GM12874 (cell line): ENCODE measurements at regions not wholly inside any gene's neighbourhood (a gene's known extent, or its start where the extent isn't known, plus 50 kb on each side); places are given as distances from the start of the nearest gene placed in this dataset.

Source experiments
- TF ChIP-seq, protein P1 (sequence below): IDR thresholded peaks from 2 replicates; pipeline ENCODE4 v1.5.1; 2011; ENCODE audit warnings: low read depth, mild to moderate bottlenecking, control low read depth, low read length, moderate library complexity; ENCODE audit not compliant: insufficient read depth

DNA sequence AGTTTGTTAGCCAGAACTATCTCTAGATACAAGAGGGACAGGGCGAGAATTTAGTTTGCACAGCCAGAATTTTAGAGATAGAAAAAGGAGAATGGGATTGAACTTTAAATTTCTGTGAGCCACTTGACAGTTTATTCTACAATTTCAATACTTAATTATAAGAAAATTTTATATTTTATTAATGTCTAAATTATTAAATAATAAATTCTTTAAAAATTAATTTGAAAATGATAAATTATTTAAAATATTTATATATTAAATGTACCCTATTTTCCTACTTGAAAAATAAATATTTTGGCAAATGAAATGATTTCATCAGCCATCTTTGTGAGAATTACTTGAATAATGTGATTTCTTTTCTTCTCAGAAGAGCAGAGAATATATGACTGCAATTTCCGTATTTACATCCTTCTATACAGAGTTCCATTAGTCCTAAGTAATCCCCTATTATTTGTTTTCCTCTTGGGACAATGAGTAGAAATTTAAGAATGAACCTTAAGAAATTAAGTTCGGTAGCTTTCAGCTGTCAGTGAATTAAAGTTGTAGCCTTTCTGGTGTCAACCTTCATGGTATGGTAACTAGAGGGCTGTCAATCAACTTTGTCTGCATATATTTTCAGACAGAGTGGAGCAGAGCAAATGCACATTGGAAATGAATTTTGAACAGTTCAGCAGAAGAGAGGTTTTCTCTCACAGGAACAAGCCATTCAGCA is 763.9 kb downstream of the PCDH18 start:
- TF ChIP-seq, protein P1, sequence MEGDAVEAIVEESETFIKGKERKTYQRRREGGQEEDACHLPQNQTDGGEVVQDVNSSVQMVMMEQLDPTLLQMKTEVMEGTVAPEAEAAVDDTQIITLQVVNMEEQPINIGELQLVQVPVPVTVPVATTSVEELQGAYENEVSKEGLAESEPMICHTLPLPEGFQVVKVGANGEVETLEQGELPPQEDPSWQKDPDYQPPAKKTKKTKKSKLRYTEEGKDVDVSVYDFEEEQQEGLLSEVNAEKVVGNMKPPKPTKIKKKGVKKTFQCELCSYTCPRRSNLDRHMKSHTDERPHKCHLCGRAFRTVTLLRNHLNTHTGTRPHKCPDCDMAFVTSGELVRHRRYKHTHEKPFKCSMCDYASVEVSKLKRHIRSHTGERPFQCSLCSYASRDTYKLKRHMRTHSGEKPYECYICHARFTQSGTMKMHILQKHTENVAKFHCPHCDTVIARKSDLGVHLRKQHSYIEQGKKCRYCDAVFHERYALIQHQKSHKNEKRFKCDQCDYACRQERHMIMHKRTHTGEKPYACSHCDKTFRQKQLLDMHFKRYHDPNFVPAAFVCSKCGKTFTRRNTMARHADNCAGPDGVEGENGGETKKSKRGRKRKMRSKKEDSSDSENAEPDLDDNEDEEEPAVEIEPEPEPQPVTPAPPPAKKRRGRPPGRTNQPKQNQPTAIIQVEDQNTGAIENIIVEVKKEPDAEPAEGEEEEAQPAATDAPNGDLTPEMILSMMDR, result no peak

DNA sequence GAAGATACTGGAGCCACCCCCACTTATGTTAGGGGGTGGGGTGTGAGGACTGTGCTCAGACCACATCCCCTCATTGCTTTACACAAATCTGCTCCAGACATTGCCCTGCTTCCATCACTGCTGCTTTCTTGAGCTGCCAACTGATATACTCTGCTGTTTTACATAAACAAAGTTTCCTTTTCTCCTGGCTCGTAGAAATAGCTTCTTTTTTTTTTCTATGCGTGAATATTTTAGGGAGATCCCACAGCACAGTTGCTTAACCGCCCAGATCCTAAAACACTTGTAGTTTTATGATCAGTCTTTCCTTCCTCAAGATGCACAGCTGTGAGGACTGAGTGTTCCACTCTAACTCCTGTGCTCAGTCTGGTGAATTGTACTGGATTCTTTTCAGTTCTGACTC is 768.4 kb downstream of the PCDH18 start:
- TF ChIP-seq, protein P1, result no peak

DNA sequence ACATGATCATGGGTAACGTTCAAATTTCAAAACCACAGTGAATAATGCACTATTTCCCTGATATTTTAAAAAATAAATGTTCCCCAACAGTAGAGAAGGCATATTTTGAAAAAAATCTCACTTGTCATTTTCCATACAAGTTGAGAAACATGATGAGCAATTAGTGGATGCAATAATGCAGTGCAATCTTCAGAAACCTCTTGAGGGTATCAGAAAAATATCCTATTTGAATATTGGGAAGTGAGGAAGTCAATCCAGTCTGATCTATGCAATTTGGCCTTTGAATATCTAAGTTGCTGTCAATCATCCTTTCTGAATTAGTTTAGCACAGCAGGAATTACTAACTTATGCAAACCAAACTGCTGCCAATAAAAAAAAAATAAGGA is 776.8 kb downstream of the PCDH18 start:
- TF ChIP-seq, protein P1, result no peak

DNA sequence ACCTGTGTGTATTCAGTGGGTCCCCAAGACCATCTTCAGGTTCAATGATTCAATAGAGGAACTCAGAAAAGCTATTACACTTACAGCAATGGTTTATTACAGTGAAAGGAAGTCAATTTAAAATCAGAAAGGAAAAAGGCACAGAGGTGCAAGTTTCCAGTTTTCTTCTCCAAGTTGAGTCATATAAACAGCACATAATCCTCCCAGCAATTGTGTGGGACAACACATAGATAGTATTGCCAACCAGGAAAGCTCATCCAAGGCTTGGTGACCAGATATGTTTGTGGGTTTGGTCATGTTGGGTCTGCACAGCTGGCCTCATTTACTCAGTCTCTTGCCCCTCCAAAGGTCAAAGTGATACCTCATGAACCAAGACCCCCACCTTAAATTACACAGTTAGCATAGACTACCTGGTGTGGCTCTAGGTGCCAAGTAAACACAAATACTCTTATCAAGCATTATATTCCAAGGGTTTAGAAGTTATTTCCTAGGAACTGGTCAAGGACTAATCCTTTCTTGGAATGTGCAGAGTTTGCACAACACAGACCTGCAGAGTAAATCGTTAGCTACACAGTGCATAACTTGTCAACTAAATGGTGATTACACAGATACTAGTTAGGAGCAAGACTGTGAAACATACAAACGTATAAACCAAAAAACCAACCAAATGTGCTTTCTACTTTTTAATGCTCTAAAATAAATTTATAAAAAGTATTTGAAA is 777.3 kb downstream of the PCDH18 start:
- TF ChIP-seq, protein P1, result no peak

DNA sequence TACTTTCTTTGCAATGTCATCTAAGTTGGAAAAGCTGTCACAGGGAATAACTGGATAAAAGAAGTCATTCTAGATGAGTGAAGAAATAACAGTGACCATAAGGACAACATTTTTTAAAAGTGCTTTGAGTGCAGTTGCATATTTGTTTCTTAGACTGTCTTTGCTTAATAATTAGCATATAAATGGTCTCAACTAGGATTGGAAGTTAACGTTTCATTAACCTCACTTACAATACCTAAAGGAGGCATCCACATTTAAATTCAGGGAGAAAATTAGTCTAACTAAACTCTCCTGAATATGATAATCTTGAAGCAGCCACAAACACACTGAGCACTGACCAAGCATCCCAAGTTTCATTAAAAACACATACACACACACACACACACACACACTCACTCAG is 780.7 kb downstream of the PCDH18 start:
- TF ChIP-seq, protein P1, result no peak

DNA sequence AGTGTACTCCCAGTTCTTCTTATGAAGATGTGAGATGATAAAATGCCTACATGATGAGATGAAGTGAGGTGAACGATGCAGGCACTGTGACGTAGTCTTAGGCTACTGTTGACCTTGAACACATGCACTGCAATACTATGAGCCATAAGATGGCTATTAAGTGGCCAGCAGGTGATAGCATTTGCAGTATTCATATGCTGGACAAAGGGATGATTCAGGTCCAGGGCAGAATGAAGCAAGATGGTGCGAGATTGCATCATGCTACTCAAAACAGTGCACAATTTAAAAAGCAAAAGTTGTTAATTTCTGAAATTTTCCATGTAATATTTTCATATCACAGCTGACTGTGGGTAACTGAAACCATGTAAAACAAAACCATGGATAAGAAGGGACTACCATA is 781.4 kb downstream of the PCDH18 start:
- TF ChIP-seq, protein P1, result no peak

DNA sequence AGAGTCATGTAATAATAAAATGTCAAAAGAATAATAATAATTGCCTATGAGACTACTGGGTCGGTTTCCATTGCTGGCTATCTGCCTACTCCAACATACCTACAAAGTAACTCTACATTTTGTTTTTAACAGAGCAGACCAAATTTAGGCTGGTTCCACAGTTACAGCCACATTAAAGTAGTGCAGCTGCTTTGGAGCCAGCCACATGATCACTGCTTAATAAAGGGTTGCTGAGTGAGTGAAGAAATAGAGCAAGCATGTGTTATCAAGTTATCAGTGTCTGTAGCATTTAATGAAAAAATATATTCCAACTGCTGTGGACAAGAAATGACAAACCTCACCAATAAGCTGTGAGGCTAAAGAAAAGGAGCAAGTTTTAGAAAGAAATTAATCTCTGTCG is 782.3 kb downstream of the PCDH18 start:
- TF ChIP-seq, protein P1, result no peak
